ENCODE measurements at regions not wholly inside any gene's neighbourhood (a gene's known extent, or its start where the extent isn't known, plus 50 kb on each side); places are given as distances from the start of the nearest gene placed in this dataset.

GRCh38 chr18:10076502-10077030 is 162.8 kb downstream of the VAPA start:
- no peak overlapping the region for H3K4me3 ChIP-seq (ENCODE audit: low read depth, low read length)
- no peak for DNase-seq (ENCODE audit: low read depth)
- TF ChIP-seq, protein P1, sequence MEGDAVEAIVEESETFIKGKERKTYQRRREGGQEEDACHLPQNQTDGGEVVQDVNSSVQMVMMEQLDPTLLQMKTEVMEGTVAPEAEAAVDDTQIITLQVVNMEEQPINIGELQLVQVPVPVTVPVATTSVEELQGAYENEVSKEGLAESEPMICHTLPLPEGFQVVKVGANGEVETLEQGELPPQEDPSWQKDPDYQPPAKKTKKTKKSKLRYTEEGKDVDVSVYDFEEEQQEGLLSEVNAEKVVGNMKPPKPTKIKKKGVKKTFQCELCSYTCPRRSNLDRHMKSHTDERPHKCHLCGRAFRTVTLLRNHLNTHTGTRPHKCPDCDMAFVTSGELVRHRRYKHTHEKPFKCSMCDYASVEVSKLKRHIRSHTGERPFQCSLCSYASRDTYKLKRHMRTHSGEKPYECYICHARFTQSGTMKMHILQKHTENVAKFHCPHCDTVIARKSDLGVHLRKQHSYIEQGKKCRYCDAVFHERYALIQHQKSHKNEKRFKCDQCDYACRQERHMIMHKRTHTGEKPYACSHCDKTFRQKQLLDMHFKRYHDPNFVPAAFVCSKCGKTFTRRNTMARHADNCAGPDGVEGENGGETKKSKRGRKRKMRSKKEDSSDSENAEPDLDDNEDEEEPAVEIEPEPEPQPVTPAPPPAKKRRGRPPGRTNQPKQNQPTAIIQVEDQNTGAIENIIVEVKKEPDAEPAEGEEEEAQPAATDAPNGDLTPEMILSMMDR (IDR thresholded peaks at IDR 0.05; ENCODE audit: insufficient read depth, low read depth, low read length, missing control alignments): no peak

- DNase-seq (ENCODE audit: low read depth): no peak
- H3K4me3 ChIP-seq (ENCODE audit: low read depth, low read length): no peak overlapping the region
- TF ChIP-seq, protein P1 (IDR thresholded peaks at IDR 0.05; ENCODE audit: insufficient read depth, low read depth, low read length, missing control alignments): no peak
Measured at GRCh38 chr18:10077986-10078385, 164.2 kb downstream of the VAPA start.

- DNase-seq (ENCODE audit: low read depth): no peak
- TF ChIP-seq, protein P1 (IDR thresholded peaks at IDR 0.05; ENCODE audit: insufficient read depth, low read depth, low read length, missing control alignments): no peak
- H3K4me3 ChIP-seq (ENCODE audit: low read depth, low read length): no peak overlapping the region
Measured at GRCh38 chr18:10080372-10080771, 166.6 kb downstream of the VAPA start.

DNA sequence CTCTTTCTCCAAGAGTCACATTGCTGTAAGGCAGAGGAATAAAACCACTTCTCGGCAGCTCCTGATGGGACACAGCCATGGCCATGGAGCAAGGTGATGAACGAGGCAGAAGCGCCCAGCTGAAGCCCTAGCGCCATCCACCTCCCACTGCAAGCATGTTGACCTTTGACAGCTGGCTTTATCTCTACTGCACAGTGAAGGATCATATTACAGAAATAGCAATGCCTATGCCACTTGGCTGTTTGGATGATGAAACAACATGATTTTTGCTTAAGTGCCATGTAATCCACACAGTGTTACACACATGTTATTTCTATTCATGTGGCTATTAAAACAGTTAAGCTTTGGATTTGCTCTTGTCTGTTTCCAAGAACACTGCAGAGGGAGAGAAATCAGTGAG is 167.7 kb downstream of the VAPA start:
- DNase-seq (ENCODE audit: low read depth): no peak
- TF ChIP-seq, protein P1 (IDR thresholded peaks at IDR 0.05; ENCODE audit: insufficient read depth, low read depth, low read length, missing control alignments): no peak
- no peak overlapping the region for H3K4me3 ChIP-seq (ENCODE audit: low read depth, low read length)

DNA sequence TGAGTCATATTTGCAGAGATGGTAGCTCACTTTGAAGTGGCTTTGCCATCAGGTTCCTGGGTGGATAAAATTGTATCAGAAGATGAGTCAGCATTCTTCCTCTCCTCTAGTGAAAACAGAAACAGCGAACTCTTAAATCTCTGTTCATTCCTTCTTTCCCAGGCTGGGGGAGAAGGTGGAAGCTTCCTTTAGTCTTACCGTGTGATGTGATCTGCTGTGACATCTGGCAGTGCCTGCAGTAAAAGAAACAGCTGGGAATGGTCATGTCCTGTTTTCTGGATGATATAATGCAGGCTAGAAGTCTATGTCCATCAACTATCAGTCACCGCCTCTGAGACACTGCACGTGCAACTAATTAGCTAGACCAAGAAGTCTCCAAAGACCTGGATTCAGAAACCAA is 171.6 kb downstream of the VAPA start:
- H3K4me3 ChIP-seq (ENCODE audit: low read depth, low read length): no peak overlapping the region
- no peak for DNase-seq (ENCODE audit: low read depth)
- TF ChIP-seq, protein P1 (IDR thresholded peaks at IDR 0.05; ENCODE audit: insufficient read depth, low read depth, low read length, missing control alignments): no peak

DNA sequence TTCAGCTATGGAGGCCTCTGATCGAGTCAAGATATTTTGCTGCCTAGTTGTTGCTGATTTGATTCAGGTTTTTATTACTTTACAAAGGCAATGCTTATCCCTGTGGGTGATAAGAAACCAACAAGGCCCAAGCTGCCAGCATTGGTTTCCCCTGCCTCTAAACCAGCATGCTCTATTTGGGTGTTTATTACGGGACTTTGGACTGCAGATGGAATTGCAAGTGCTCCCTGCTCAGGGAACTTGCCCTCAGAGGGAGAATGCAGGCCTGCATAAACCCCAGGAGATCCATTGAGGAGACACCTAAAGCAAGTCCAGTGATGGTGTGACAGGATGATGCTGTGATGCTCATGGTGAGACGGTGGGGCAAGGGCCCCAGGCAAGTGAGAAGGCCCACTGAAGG is 172.1 kb downstream of the VAPA start:
- no peak overlapping the region for H3K4me3 ChIP-seq (ENCODE audit: low read depth, low read length)
- TF ChIP-seq, protein P1 (IDR thresholded peaks at IDR 0.05; ENCODE audit: insufficient read depth, low read depth, low read length, missing control alignments): no peak
- DNase-seq (ENCODE audit: low read depth): no peak

DNA sequence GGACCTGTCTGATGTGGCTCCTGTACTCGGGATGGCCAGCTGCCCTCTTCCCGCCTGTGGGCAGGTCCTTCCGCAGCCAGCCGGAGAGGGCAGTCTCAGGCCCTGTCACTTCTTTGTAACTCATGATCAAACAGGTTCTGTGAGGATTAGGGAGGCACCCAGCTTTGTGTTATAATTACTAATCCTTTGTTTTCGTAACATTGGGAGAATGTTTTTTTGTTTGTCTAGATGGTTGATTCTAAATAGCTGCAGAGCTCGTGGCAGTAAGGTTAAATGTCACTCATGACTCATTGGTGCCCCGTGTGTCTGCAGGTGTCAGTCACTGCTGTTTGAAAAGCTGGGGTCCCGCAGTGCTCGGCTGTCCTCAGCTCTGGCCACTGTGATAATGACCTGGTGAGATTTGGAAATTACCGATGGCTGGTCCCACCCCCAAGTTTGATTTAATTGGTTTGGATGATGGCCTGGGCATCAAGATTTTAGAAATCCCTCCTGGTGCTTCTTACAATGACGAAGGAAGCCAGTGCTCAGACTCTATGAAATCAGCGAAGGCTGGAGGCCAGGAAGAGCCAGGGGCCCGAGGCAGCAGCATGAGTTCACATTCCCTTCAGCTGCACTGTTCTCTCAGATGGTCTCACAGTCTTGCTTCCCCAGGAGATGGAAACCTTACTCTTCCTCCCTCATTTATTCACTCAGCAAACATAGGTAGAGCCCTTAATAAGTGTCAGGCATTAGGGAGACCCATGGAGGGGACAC is 172.8 kb downstream of the VAPA start:
- DNase-seq (ENCODE audit: low read depth): no peak
- TF ChIP-seq, protein P1 (IDR thresholded peaks at IDR 0.05; ENCODE audit: insufficient read depth, low read depth, low read length, missing control alignments): no peak

More for the DNA sequence above, 172.8 kb downstream of the VAPA start:
- H3K4me3 ChIP-seq (ENCODE audit: low read depth, low read length): no peak overlapping the region
